IMR-90 (cell line): ENCODE measurements at regions not wholly inside any gene's neighbourhood (a gene's known extent, or its start where the extent isn't known, plus 50 kb on each side); places are given as distances from the start of the nearest gene placed in this dataset.

Experiments
- ATAC-seq: fragments of 200-7000 bp; cut with Tn5 transposase; 2 replicates; pipeline ENCODE4 v1.9.1; 2020; ENCODE audit warnings: low read depth, mild to moderate bottlenecking, moderate library complexity
- BruUV-seq: library from RNA; stranded (reverse); fragments of 400-500 nt; replicated peaks from 2 replicates; lab custom pipeline; 2021; lab: Mats Ljungman, UMichigan
- CTCF ChIA-PET: fragments of 300-600 bp; formaldehyde crosslinking; extraction: SDS; loops from one replicate; lab custom pipeline; 2021; ENCODE audit warnings: antibody characterized with exemption; lab: Yijun Ruan, JAX
- POLR2A ChIA-PET: fragments of 300-600 bp; sonication (Branson Sonifier 250); formaldehyde crosslinking; loops from one replicate; lab custom pipeline; 2022; ENCODE audit warnings: antibody characterized with exemption; ENCODE audit not compliant: unreplicated experiment; lab: Charles Lee
- DNase-seq: peaks from one replicate; pipeline ENCODE4 v3.0.0; 2013
- H2AFZ ChIP-seq: replicated peaks from 2 replicates; pipeline ENCODE3; 2013; ENCODE audit warnings: low read length, mild to moderate bottlenecking; ENCODE audit not compliant: poor library complexity
- H2AK5ac ChIP-seq: 2 replicates; pipeline ENCODE4 v1.6.1; 2013; ENCODE audit warnings: low read depth, low read length, inconsistent platforms
- H2AK9ac ChIP-seq: replicated peaks from 2 replicates; pipeline ENCODE3; 2013; ENCODE audit warnings: mild to moderate bottlenecking, low read depth, low read length, moderate library complexity; ENCODE audit not compliant: poor library complexity
- H2BK120ac ChIP-seq: 2 replicates; pipeline ENCODE4 v1.6.1; 2013; ENCODE audit warnings: low read depth, low read length, inconsistent platforms
- H2BK15ac ChIP-seq: 3 replicates; pipeline ENCODE4 v1.6.1; 2013; ENCODE audit warnings: low read depth, low read length, inconsistent platforms
- H2BK20ac ChIP-seq: 2 replicates; pipeline ENCODE4 v1.6.1; 2013; ENCODE audit warnings: low read depth, mild to moderate bottlenecking, inconsistent platforms, low read length, moderate library complexity
- H2BK5ac ChIP-seq: 2 replicates; pipeline ENCODE4 v1.6.1; 2013; ENCODE audit warnings: mild to moderate bottlenecking, low read depth, low read length, inconsistent platforms; ENCODE audit not compliant: poor library complexity, severe bottlenecking
- H3K14ac ChIP-seq: replicated peaks from 2 replicates; pipeline ENCODE4 v1.6.1; 2013; ENCODE audit warnings: low read depth, low read length, inconsistent platforms
- H3K18ac ChIP-seq: 2 replicates; pipeline ENCODE4 v1.6.1; 2013; ENCODE audit warnings: low read depth, low read length, control low read depth
- H3K23ac ChIP-seq: 2 replicates; pipeline ENCODE4 v1.6.1; 2013; ENCODE audit warnings: low read depth, low read length, inconsistent platforms
- H3K27ac ChIP-seq: 2 replicates; pipeline ENCODE4 v1.5.1; 2013; ENCODE audit warnings: mild to moderate bottlenecking, control low read depth, low read length; ENCODE audit not compliant: insufficient read depth
- H3K27me3 ChIP-seq: 2 replicates; pipeline ENCODE4 v1.6.1; 2013; ENCODE audit warnings: low read length; ENCODE audit not compliant: control insufficient read depth, insufficient read depth
- H3K36me3 ChIP-seq: 2 replicates; pipeline ENCODE4 v1.6.1; 2013; ENCODE audit warnings: low read length, mixed read lengths; ENCODE audit not compliant: control insufficient read depth, insufficient read depth
- H3K4ac ChIP-seq: 2 replicates; pipeline ENCODE4 v1.6.1; 2013; ENCODE audit warnings: low read depth, low read length, inconsistent platforms
- H3K4me1 ChIP-seq: 2 replicates; pipeline ENCODE4 v1.6.1; 2013; ENCODE audit warnings: low read length, mixed read lengths; ENCODE audit not compliant: control insufficient read depth, insufficient read depth
- H3K4me2 ChIP-seq: 2 replicates; pipeline ENCODE4 v1.6.1; 2013; ENCODE audit warnings: low read depth, mild to moderate bottlenecking, control low read depth, low read length, moderate library complexity
- H3K4me3 ChIP-seq: 2 replicates; pipeline ENCODE4 v1.5.1; 2013; ENCODE audit warnings: low read depth, mild to moderate bottlenecking, control low read depth, low read length, moderate library complexity; ENCODE audit not compliant: insufficient read depth
- H3K56ac ChIP-seq: 2 replicates; pipeline ENCODE4 v1.6.1; 2013; ENCODE audit warnings: low read length, inconsistent platforms; ENCODE audit not compliant: insufficient read depth; ENCODE audit errors: extremely low read depth
- H3K79me1 ChIP-seq, 2 experiments: 2 replicates each; pipeline ENCODE4 v1.6.1; 2013; ENCODE audit warnings: low read length in 2 of 2, inconsistent platforms in 1 of 2, low read depth in 1 of 2
- H3K9ac ChIP-seq: 2 replicates; pipeline ENCODE4 v1.6.1; 2013; ENCODE audit warnings: low read depth, low read length, control low read depth
- H3K9me1 ChIP-seq: 2 replicates; pipeline ENCODE4 v1.6.1; 2013; ENCODE audit warnings: low read length, inconsistent platforms; ENCODE audit not compliant: insufficient read depth
- H3K9me3 ChIP-seq: 2 replicates; pipeline ENCODE4 v1.6.1; 2013; ENCODE audit warnings: low read length; ENCODE audit not compliant: control insufficient read depth, insufficient read depth
- H4K20me1 ChIP-seq: 2 replicates; pipeline ENCODE4 v1.6.1; 2013; ENCODE audit warnings: low read length, inconsistent platforms; ENCODE audit not compliant: insufficient read depth
- H4K5ac ChIP-seq: 2 replicates; pipeline ENCODE4 v1.6.1; 2013; ENCODE audit warnings: mild to moderate bottlenecking, low read depth, low read length, control low read depth
- H4K8ac ChIP-seq, 2 experiments: 2 replicates each; pipeline ENCODE4 v1.6.1; 2013; ENCODE audit warnings: low read depth in 2 of 2, low read length in 2 of 2, control low read depth in 1 of 2, inconsistent platforms in 1 of 2
- H4K91ac ChIP-seq: 2 replicates; pipeline ENCODE4 v1.6.1; 2013; ENCODE audit warnings: low read depth, low read length, inconsistent platforms; ENCODE audit not compliant: insufficient read depth
- MAZ ChIP-seq: IDR thresholded peaks from 2 replicates; pipeline ENCODE4 v1.6.1; 2012; ENCODE audit warnings: low read depth, mild to moderate bottlenecking, low read length, improper control_type of control experiment, moderate library complexity, borderline replicate concordance
- RFX5 ChIP-seq: IDR thresholded peaks from 2 replicates; pipeline ENCODE4 v1.8.0; 2012; ENCODE audit warnings: low read depth, mild to moderate bottlenecking, low read length, moderate library complexity
- WGBS, 2 experiments: methylation state at CpG; one replicate each; pipeline versions ENCODE4 v1.1.5 to v1.1.7; 2013; ENCODE audit warnings: missing lambda C conversion rate in 2 of 2; ENCODE audit not compliant: insufficient read length in 1 of 2; ENCODE audit errors: extremely low coverage in 2 of 2; 5-methylcytosine and 5-hydroxymethylcytosine counted together
- dilution Hi-C: fragments of 300-500 bp; cut with HindIII; formaldehyde crosslinking; loops from one replicate; pipeline ENCODE4 v1.14.3; 2018; ENCODE audit warnings: low sequenced_read_pairs; ENCODE audit not compliant: unreplicated experiment
- in situ Hi-C: fragments of 300-500 bp; cut with MboI; formaldehyde crosslinking; loops from 3 replicates; pipeline ENCODE4 v1.14.3; 2019; ENCODE audit warnings: low sequenced_read_pairs, inconsistent platforms, mixed read lengths
- intact Hi-C: fragments of 100-400 bp; cut with micrococcal nuclease; formaldehyde crosslinking; loops from 2 replicates; pipeline ENCODE4 v1.10.0; 2022

GRCh38 chr10:121307411-121307980 is 290.7 kb downstream of the FGFR2 start:
- Histone ChIP-seq H3K18ac (no peak overlapping the region), H3K9me1 (no peaks in the 10 kb centered on the region), H2AFZ (no peak overlapping the region), H2AK9ac (no peak overlapping the region), H2BK20ac (no peak overlapping the region), H3K79me1 (no peaks in the 10 kb centered on the region), H3K27me3 (no peaks in the 10 kb centered on the region), H2BK15ac (no peak overlapping the region), H3K9me3 (peaks cover 20% of the 10 kb centered on the region; the same call in 1 of the 2 replicates), H2BK120ac (no peak overlapping the region), H2AK5ac (no peak overlapping the region), H2BK5ac (no peak overlapping the region), H3K9ac (no peak overlapping the region), H4K8ac (no peak overlapping the region), H4K20me1 (no peaks in the 10 kb centered on the region), H3K56ac (no peak overlapping the region), H3K4me2 (no peak overlapping the region), H4K91ac (no peak overlapping the region), H3K4me1 (no peaks in the 10 kb centered on the region), H3K14ac (no peak overlapping the region), H3K36me3 (no peaks in the 10 kb centered on the region), H4K5ac (no peak overlapping the region), H3K27ac (no peak overlapping the region), H3K4ac (no peak overlapping the region), H3K4me3 (no peak overlapping the region), H3K23ac (no peak overlapping the region)
- BruUV-seq = no TSS peak
- DNase-seq (no peak), ATAC-seq (no peak)
- CTCF ChIA-PET = no interaction called here
- intact Hi-C loops = loop anchor here (5.0 kb wide), 1 partner anchor 530 kb away; no protein-coding TSS in a partner anchor
- dilution Hi-C loops = no loop called here
- no CpG with 5 or more reads among the region's 3 CpGs for WGBS, 2 experiments
- in situ Hi-C loops = no loop called here
- TF ChIP-seq MAZ (no peak), RFX5 (no peak)
- POLR2A ChIA-PET = no interaction called here
